GM18861 (cell line): ENCODE measurements at regions not wholly inside any gene's neighbourhood (a gene's known extent, or its start where the extent isn't known, plus 50 kb on each side); places are given as distances from the start of the nearest gene placed in this dataset.
"Not testable (repeated sequence)": the region's sequence is repeated elsewhere in the genome, so short reads cannot be mapped to it uniquely, and the experiment has no call there.

ENCODE experiments used
- ATAC-seq: cut with Tn5 transposase; IDR thresholded peaks from one replicate; pipeline ENCODE4 v1.9.1; 2021; ENCODE audit not compliant: unreplicated experiment

- ATAC-seq, result no peak
Observed at GRCh38 chr10:8278099-8278498, 223.6 kb downstream of the GATA3 start.

GRCh38 chr10:8279598-8279997, 225.1 kb downstream of the GATA3 start:
- ATAC-seq, result no peak

DNA sequence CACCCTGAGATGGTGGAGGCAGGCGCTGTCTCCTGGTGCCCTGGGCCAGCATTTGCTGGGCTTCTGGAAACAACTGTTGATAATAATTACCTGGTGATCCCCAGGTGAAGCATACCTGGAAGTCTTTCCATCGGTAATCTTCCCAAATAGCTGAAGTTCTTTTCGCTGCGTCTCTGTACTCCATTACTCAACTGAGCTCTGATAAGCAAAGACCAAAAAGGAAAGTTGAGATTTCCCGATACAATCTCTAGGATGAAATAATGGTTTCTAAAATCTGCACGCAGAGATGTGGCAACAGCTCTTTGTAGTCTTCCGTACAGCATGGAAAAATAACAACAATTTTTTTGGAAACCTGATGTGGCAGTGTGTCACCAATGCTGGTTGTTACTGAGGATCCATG, 226.5 kb downstream of the GATA3 start:
- no peak for ATAC-seq

DNA sequence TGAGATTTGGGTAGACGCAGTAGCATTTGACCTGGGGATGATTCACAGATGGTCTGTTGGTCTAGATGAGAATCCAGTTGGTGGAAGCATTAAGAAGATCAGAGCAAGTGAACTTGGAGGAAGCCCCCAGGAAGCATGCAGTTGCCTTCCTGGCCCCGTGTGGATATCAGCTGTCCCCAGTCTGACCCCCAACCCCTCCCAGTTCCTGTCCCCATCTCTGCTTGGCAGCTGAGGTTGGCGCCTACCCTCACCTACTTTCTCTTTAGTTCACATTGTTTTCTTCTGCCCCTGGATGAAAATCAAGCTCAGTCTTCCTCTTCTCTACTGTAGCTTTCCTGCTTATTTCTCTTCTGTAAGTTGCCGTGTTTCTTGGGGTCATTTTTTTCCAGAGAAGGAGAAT, 227.9 kb downstream of the GATA3 start:
- no peak for ATAC-seq

DNA sequence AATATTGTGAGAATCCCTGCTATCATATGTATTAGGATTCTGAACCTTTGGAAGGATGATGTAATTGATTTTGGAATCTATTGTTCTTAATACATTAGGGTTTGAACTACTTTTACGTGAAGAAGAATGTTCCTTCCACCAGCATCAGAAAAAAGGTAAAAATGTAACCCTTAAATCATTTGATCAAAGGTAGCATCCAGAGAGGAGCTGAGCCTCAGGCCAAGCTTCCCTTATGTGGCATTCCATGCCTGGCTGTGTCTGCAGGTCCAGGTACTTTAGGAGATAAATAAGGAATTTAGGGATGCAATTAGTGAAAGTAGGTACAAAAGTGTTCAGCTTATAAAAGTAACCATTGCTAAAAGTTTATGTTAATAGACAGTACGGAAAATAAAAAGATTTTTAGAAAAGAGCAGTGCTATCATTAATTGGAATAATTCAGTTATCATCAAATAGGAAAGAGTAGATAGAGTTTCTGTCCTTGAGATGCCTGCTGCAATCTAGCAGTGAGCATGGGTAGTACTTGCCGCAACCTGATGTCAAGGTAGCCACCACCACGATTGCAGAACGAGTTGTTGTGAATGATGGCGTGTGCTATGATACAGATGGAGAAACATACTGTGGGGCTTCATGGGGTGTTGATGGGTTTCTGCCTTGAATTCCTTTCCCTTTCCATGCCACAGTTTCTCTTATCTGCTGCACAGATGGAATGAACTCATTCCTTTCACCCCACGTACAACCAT, 228.8 kb downstream of the GATA3 start:
- ATAC-seq, result no peak

- no peak for ATAC-seq
Observed at GRCh38 chr10:8283986-8284385, 229.5 kb downstream of the GATA3 start.

DNA sequence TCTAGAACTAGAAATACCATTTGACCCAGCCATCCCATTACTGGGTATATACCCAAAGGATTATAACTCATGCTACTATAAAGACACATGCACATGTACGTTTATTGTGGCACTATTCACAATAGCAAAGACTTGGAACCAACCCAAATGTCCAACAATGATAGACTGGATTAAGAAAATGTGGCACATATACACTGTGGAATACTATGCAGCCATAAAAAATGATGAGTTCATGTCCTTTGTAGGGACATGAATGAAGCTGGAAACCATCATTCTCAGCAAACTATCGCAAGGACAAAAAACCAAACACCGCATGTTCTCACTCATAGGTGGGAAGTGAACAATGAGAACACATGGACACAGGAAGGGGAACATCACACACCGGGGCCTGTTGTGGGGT, 231.5 kb downstream of the GATA3 start:
- ATAC-seq, result not testable (repeated sequence)

GRCh38 chr10:8288600-8288999, 234.1 kb downstream of the GATA3 start:
- no peak for ATAC-seq

GRCh38 chr10:8289186-8289924, 234.9 kb downstream of the GATA3 start:
- ATAC-seq, result no peak

GRCh38 chr10:8294779-8295178, 240.3 kb downstream of the GATA3 start:
- ATAC-seq, result no peak

- ATAC-seq, result no peak
Observed at GRCh38 chr10:8295311-8295710, 240.8 kb downstream of the GATA3 start.

DNA sequence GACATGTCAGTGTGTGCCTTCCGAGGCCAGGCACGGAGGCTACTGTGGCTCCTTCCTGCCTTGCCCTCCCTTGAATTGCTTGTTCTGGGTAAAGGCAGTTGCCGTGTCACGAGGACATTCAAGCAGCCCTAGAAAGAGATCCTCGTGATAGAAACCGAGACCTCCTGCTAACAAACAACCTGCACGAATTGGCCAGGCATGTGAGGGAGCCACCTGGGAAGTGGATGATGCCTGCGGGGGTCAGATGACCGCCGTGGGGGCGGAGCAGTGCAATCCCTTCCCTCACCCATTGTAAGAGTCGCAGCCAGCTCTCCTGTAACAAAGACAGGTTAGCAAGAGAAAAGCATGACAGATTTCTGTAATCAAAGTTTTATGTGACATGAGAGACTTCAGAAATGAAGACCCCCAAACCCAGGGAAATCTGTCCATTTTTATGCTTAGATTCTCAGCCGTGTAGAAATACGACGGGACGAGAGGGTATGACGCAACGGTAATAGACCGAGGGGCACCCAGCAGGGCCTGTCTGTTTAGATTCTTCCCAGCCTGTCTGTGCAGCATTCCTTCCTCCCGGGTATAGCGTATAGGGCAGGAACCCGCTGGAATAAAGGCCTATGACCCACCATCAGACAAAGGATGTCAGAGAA, 241.7 kb downstream of the GATA3 start:
- ATAC-seq, result no peak

DNA sequence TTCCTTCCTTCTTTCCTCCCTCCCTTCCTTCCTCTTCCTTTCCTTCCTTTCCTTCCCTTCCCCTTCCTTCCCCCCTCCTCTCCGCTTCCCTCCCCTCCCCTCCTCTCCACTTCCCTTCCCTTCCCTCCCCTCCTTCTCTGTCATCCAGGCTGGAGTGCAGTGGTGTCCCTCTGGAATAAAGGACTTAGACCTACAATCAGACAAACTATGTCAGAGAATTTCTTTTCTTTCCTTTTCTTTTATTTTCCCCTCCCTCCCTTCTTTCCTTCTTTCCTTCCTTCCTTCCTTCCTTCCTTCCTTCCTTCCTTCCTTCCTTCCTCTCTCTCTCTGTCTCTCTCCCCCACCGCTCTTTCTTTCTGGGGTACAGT, 242.2 kb downstream of the GATA3 start:
- no peak for ATAC-seq

GRCh38 chr10:8297107-8297506, 242.6 kb downstream of the GATA3 start:
- no peak for ATAC-seq

- ATAC-seq, result no peak
Observed at GRCh38 chr10:8297959-8298358, 243.5 kb downstream of the GATA3 start.

GRCh38 chr10:8298896-8299570, 244.5 kb downstream of the GATA3 start:
- ATAC-seq, result no peak

DNA sequence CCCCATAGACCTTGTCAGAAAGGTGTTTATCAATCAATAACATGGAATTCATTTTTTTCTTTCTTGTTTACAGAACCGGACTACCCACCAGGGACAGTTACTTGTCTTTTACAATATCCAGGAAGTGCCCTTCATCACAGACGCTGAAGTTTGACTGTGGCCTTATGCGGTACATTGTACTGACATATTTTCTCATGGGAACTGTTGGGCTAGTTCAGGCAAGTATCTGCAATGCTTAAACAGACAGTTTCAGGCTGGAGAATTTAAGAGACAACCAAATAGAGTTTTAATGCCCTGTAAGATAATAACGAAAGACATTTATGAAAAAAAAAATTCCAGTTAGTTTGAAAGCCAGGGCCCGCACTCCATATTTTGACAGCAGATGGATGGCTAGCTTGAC, 246.4 kb downstream of the GATA3 start:
- ATAC-seq, result no peak

DNA sequence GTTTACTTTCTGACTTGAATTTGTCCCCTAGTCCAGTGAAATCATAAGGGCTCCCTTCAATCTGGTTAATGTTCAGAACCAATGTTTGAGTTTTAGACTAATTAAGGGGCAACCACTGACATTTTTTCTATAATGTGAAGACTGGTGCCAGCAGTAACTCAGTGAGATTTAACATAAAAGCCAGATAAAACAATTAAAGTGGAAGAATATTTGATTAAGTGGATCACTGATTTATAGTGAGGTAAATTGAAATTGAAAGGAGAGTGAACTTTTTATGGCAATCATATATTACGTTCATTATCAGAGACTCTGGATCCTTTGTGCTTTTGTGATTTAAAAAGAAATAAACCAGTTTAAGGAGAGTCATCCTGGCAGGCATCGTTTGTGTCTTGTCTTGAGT, 246.8 kb downstream of the GATA3 start:
- ATAC-seq, result no peak

GRCh38 chr10:8301831-8302230, 247.3 kb downstream of the GATA3 start:
- ATAC-seq, result no peak

DNA sequence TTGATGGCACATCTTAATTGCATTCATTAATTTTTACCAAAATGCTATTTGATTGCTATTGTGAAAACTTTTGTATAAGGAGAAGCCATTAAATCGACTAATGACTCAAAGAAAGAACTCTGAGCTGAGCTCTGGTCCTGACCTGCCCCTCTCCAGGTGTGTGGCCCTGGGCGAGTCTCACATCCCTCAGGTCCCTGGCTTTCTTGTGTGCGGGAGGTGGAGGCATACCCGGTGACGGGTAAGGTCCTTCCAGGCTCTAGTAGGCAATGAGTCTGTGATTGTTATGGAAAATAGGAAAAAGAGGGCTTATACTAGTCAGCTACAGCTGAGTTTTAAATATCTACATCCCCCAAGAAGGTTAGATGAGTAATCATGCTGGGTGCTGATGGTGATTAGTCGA, 248.1 kb downstream of the GATA3 start:
- ATAC-seq, result no peak

DNA sequence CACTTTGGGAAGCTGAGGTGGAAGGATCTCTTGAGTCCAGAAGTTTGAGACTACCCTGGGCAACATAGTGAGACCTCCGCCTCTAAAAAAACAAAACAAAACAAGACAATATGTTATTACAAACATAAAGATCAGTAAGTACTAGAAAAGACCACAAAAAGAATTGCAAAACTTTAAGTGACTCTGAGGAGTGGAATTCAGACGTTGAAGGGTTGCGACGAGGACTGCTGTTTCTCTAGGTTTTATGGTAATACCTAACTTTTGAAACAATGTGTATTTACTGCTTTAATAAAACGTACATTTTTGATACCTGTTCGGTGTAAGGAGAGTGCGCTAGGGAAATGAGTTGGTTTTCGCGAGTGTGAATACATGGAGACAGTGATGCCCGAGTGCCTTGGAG, 250.4 kb downstream of the GATA3 start:
- ATAC-seq, result no peak
